ENCODE measurements at regions not wholly inside any gene's neighbourhood (a gene's known extent, or its start where the extent isn't known, plus 50 kb on each side); places are given as distances from the start of the nearest gene placed in this dataset.

DNA sequence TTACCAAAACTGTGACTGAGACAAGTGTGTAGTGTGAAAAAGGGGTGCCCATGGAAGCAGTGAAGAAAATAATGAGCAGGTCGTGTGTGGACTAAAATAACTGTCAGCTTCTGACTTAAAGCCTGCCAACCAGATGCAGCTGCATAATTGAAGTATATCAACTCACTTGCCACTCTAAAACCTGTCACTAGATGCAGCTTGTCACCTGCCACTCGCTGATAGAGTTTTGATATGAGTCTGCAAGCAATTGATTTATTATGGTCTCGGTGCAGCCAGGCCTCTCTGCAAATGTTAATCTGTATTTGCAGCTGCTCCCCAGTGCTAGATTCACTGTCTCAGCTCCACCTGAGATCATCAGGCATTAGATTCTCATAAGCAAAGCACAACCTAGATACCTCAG is 1090.0 kb upstream of the EYS start (continued):
- TF ChIP-seq FOXS1 (CRISPR knock-in tag; IDR thresholded peaks at IDR 0.05): no peak
- TF ChIP-seq, protein P1, sequence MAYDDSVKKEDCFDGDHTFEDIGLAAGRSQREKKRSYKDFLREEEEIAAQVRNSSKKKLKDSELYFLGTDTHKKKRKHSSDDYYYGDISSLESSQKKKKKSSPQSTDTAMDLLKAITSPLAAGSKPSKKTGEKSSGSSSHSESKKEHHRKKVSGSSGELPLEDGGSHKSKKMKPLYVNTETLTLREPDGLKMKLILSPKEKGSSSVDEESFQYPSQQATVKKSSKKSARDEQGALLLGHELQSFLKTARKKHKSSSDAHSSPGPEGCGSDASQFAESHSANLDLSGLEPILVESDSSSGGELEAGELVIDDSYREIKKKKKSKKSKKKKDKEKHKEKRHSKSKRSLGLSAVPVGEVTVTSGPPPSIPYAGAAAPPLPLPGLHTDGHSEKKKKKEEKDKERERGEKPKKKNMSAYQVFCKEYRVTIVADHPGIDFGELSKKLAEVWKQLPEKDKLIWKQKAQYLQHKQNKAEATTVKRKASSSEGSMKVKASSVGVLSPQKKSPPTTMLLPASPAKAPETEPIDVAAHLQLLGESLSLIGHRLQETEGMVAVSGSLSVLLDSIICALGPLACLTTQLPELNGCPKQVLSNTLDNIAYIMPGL (CRISPR knock-in tag; IDR thresholded peaks at IDR 0.05; ENCODE audit: borderline replicate concordance): no peak
- TF ChIP-seq TFCP2L1 (CRISPR knock-in tag; IDR thresholded peaks at IDR 0.05): no peak
- TF ChIP-seq, protein P2, sequence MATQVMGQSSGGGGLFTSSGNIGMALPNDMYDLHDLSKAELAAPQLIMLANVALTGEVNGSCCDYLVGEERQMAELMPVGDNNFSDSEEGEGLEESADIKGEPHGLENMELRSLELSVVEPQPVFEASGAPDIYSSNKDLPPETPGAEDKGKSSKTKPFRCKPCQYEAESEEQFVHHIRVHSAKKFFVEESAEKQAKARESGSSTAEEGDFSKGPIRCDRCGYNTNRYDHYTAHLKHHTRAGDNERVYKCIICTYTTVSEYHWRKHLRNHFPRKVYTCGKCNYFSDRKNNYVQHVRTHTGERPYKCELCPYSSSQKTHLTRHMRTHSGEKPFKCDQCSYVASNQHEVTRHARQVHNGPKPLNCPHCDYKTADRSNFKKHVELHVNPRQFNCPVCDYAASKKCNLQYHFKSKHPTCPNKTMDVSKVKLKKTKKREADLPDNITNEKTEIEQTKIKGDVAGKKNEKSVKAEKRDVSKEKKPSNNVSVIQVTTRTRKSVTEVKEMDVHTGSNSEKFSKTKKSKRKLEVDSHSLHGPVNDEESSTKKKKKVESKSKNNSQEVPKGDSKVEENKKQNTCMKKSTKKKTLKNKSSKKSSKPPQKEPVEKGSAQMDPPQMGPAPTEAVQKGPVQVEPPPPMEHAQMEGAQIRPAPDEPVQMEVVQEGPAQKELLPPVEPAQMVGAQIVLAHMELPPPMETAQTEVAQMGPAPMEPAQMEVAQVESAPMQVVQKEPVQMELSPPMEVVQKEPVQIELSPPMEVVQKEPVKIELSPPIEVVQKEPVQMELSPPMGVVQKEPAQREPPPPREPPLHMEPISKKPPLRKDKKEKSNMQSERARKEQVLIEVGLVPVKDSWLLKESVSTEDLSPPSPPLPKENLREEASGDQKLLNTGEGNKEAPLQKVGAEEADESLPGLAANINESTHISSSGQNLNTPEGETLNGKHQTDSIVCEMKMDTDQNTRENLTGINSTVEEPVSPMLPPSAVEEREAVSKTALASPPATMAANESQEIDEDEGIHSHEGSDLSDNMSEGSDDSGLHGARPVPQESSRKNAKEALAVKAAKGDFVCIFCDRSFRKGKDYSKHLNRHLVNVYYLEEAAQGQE (IDR thresholded peaks at IDR 0.05): no peak

DNA sequence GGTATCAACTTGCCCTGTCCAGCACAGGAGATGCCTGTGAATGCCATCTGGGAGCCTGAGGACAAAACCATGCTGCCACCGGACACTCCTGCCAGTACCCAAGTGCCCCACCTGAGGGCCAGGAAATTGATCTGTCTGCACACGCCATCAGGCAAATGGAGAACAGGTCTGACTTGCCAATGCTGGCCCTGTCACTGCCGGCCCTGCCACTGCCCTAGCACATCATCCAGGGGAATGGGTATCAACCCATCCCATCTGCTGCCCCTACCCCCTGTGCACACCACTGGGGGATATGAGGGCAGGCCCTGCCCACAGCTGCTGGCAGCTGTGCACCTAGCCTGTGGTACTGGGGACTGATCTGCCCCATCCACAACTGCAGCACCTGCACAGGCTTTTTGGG is 1081.6 kb upstream of the EYS start:
- no CpG with 5 or more reads among the region's 3 CpGs for WGBS (ENCODE audit: missing lambda C conversion rate)
- FAIRE-seq (no peak), DNase-seq (ENCODE audit: low read depth in 1 of 2, low spot score in 1 of 2) (no peak), ATAC-seq (no peak)
- Histone ChIP-seq H3K4me3 (no peak overlapping the region), H3K4me1 (no peaks in the 10 kb centered on the region), H3K4me2 (no peak overlapping the region), H3K9me3 (no peaks in the 10 kb centered on the region), H3K27ac (no peak overlapping the region)
- TF ChIP-seq NFE2L2 (conservative IDR thresholded peaks at IDR 0.05; ENCODE audit: low read length) (no peak), JUNB (IDR thresholded peaks at IDR 0.05) (no peak), EHF (CRISPR knock-in tag; IDR thresholded peaks at IDR 0.05) (no peak), HOXA7 (CRISPR knock-in tag; IDR thresholded peaks at IDR 0.05) (no peak), CHD4 (IDR thresholded peaks at IDR 0.05; ENCODE audit: borderline replicate concordance) (no peak), GATA3 (IDR thresholded peaks at IDR 0.05; ENCODE audit: borderline replicate concordance) (no peak), RCOR1 (IDR thresholded peaks at IDR 0.05; ENCODE audit: low read depth, low read length) (no peak), FOXS1 (CRISPR knock-in tag; IDR thresholded peaks at IDR 0.05) (no peak), KDM1A (IDR thresholded peaks at IDR 0.05; ENCODE audit: low read depth) (no peak), ZSCAN20 (CRISPR knock-in tag; IDR thresholded peaks at IDR 0.05) (no peak), EHMT2 (IDR thresholded peaks at IDR 0.05; ENCODE audit: low read depth) (no peak), NR3C1 (IDR thresholded peaks at IDR 0.05) (no peak)
- TF ChIP-seq, protein P2 (IDR thresholded peaks at IDR 0.05): no peak
- TF ChIP-seq, protein P3, sequence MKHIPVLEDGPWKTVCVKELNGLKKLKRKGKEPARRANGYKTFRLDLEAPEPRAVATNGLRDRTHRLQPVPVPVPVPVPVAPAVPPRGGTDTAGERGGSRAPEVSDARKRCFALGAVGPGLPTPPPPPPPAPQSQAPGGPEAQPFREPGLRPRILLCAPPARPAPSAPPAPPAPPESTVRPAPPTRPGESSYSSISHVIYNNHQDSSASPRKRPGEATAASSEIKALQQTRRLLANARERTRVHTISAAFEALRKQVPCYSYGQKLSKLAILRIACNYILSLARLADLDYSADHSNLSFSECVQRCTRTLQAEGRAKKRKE (CRISPR knock-in tag; IDR thresholded peaks at IDR 0.05; ENCODE audit: low read depth): no peak
- POLR2A ChIA-PET: no interaction called here
- CTCF ChIA-PET: no interaction called here

Measured in A549 (cell line).